AG20443 (cell line): ENCODE measurements at regions not wholly inside any gene's neighbourhood (a gene's known extent, or its start where the extent isn't known, plus 50 kb on each side); places are given as distances from the start of the nearest gene placed in this dataset.
"Not testable (repeated sequence)": the region's sequence is repeated elsewhere in the genome, so short reads cannot be mapped to it uniquely, and the experiment has no call there.

Experiments
- DNase-seq: peaks from one replicate; pipeline ENCODE4 v3.0.0; 2012; ENCODE audit warnings: low spot score, mixed read lengths

DNA sequence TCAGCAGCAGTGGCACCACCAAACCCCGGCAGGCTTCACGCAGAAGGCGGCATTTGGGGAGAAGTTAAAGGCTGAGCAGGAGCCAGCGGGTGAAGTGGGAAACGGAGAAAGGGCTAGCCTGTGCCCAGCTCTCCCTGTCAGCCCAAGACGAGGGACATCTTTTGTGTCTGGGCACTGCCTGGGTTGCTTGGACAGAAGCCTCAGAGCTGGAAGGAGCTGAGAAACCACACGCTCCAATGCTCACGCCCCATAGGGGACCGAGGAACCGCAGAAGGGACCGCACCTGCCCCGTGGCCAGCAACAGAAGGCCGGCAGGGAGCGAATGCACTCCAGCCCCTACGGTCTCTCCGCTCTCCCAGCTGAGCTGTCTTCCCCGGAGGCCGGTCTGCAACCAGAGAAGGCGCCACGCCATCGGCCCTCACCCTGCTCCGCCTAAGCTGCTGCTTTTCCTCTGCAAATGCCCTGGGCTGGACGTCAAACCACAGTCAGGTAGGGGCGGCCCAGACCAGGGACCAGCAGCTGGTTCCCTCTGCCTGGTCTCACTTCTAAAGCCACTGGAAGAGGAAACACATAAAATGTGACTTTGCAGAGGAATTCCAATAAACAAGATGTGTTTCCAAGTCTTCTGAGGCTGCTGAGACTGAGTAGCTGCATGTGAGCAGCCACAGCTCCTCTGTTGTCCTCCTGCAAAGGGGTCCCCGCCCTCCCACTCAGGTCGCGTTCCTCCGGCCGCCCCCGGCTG is 182.4 kb upstream of the ZNF469 start:
- not testable (repeated sequence) for DNase-seq

DNA sequence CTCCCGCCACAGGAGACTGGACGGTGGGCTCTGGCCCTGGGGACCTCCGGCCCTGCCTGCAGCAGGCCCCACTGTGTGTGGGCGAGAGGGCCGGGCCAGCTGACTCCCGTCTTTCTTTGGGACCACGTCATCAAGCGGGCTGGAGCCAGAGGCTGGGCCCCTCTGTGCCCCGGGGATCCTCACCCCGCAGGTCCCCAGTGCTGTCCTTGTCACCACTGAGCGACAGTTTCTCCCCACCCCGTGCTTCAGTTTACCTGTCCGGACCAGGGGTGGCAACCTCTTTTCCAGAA is 181.9 kb upstream of the ZNF469 start:
- DNase-seq, result no peak

DNA sequence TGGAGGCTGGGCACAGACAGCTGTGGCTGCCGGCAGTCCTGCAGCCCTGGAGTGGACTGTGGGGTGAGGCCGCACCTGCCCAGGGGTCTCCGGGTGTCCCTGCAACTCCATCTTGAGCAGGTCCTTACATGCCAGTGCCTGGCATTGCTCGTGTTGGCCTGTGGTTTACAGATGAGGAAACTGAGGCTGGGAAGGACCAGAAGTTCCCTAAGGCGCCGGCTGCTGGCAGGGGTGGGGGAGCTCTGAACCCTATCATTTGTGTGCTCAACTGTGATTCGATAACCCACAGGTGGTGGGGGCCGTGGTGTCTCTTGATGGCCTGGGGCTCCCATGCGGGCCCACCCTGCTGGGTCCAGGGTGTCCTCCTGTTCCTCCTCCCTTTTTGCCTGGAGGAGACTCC is 181.1 kb upstream of the ZNF469 start:
- DNase-seq, result not testable (repeated sequence)

- DNase-seq, result no peak
Measured at GRCh38 chr16:88202207-88202745, 180.5 kb upstream of the ZNF469 start.

GRCh38 chr16:88202856-88203681 is 179.7 kb upstream of the ZNF469 start:
- not testable (repeated sequence) for DNase-seq

DNA sequence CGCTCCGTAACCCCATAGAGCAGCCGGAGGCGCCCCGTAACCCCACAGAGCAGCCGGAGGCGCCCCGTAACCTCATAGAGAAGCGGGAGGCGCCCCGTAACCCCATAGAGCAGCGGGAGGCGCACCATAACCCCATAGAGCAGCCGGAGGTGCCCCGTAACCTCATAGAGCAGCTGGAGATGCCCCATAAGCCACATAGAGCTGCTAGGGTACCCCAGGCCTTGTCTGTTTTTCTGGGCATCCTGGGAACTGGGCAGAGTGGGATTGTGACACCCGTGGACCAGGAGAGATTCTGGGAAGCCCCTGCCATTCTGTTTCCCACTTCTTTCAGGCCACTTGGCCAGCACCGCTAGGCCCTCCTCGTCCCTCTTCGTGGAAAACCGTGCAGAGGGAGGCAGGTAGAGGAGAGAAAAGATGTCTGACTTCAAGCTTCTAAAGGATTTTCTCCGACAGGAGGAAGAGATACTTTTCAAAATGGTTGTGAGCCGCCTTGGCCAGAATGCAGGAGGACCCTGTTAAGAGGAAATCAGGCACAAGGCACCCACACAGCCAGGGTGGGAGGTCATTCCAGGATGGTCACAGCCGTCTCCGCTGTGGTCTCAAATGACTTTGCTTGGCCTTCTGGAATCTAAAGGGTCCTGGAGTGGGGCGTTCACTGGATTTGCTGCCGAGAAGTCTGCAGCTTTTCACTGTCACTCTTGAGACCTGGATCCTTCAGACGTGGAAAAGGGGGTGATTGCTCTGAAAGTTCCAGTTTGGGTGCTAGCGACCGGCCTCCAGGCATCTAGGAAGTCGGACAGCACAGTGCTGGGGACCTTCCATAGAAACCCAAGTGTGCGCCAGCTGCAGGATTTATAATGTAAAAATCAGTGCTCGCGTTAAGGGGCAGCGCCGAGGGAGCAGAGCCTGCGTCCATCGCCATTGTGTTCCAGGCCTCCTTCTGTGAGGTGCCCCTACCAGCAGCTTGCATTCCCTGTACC is 178.3 kb upstream of the ZNF469 start:
- DNase-seq, result not testable (repeated sequence)

DNA sequence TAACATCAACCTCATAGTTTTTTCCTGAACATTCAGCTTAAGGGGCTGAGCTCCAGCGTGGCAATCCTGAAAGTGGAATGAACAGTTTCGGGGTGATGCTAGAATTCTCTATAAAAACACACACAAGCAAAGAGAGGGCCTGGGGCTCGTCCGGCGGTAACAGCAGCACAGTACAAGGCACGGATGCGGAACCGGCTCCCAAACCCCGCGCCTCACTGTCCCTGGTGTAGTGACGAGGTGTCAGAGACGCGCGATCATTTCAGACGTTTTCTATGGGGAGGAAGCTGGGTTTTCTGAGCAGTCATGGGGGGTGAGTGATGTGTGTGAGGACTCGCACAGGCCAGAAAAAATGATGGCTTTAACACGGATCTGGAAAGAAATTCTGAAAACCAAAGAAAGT is 177.3 kb upstream of the ZNF469 start:
- DNase-seq, result not testable (repeated sequence)

DNA sequence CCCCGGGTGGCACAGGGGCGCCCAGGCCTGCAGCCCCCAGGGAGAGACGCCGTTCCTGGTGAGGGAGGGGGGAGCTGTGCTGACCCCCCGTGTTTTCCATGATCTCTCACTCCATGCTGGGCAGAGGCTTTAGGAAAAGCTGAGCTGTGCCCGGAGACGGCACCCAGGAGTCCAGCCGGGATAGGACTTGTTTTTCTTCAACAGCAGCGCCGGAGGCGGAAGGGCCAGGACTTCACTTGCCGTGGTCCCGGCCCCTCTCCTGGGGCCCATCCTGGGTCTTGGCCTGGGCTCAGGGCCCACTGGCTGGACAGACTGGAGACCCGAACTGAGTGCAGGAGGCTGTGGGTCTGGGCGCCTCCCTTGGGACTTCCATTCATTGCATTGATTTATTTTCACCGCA is 176.8 kb upstream of the ZNF469 start:
- DNase-seq, result not testable (repeated sequence)

DNA sequence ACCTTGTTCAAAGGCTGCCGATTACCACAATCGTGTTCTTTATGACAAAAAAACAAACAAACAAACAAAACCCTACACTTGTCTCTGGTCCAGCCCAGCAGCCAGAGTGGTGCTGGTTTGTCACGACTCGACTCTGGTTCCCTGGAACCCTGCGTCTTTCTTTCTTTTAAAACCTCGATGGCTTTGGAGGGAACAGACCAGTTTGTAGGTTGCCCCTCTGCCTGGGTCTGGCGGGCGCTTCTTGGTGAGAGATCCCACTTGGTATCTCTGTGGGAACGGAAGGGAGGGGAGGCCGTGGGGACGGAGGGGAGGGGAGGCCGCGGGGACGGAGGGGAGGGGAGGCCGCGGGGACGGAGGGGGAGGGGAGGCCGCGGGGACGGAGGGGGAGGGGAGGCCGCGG is 176.2 kb upstream of the ZNF469 start:
- not testable (repeated sequence) for DNase-seq

DNA sequence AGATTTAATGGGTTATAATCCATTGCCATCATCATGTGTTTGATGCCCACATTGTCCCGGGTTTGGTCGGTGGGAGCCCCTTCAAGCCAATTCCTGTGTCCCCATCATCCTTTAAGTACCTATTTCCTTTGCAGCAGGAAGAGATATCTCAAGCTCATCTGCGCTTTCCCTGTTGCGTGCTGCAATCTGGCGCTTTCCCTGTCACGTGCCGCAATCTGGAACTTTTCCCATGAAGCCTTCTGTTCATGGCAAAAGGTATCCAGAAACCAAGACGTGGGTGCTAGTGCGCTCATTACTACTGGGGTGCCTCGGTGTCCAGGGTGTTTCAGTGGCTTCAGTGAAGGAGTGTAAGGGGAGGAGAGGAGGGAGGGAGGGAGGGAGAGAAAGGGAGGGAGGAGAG is 174.6 kb upstream of the ZNF469 start:
- no peak for DNase-seq

DNA sequence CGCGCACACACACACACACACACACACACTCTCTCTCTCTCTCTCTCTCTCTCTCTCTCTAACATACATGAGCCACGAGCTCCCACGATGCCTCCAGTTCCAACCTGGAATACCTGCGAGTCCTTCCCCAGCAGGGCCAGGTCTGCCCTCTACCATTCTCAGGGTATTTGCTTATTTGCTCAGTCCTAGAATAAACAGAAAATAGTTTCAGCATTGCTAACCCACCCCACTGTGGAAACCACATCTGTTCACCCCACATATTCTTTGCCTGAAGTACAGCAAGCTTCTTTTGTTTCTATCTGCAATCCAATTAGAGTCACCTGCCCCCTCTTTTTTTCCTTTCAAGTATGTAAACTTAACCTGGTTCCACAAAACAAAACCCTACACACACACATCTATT is 174.0 kb upstream of the ZNF469 start:
- not testable (repeated sequence) for DNase-seq

GRCh38 chr16:88209579-88209978 is 173.2 kb upstream of the ZNF469 start:
- not testable (repeated sequence) for DNase-seq

- not testable (repeated sequence) for DNase-seq
Measured at GRCh38 chr16:88213937-88214336, 168.8 kb upstream of the ZNF469 start.

- not testable (repeated sequence) for DNase-seq
Measured at GRCh38 chr16:88221001-88221761, 161.6 kb upstream of the ZNF469 start.

- DNase-seq, result not testable (repeated sequence)
Measured at GRCh38 chr16:88223696-88224095, 159.1 kb upstream of the ZNF469 start.

DNA sequence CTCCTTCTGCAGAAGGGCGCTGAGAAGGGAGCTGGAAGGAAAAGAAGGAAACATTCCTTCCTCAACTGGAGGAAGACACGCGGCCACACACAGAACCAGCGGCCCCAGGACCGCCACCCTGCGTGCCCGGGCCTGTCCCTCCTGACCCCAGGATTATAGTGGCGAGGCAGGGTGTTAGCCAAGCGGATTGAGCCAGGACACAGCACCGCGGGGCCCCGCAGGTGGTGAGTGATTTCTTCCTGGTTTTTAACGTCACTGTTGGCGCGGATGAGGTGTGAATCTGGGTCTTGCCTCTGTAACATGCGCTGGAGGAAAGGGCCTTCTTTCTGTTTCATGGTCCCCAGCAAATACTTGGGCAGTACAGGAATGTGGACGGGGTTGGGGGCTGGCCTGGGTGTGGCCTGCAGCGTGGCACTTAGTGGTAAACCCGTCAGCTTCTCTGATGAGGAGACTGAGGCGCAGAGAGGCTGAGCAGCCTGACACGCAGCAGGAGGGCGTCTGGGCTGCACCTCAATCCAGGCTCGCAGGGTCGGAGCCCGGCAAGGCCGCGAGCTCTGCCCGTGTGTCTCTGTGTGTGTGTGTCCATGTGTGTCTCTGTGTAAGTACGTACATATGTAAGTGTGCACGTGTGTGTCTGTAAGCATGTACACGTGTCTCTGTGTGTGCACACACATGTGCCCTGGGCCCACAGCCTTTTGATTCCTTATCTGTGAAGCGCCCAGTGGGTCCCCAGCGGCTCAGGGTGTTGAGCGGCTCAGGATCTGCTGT is 158.4 kb upstream of the ZNF469 start:
- DNase-seq, result not testable (repeated sequence)

- DNase-seq, result not testable (repeated sequence)
Measured at GRCh38 chr16:88225640-88226230, 157.0 kb upstream of the ZNF469 start.

DNA sequence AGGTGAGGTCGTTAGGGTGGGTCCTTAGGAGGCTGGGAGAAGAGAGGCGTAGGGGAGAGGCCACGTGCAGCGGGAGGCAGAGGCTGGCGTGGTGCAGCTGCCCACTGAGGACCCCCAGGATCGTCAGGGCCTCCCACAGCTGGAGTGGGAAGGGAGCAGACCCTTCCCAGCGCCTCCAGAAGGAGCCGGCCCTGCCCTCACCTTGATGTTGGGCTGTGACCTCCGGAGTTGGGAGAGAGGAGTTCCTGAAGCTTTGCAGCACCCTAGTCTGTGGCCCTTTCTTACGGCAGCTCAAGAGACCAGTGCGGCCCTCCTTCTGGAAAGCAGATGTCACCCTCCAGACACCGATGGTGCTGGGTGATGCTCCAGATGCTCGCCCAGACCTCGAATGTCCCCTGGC is 156.5 kb upstream of the ZNF469 start:
- not testable (repeated sequence) for DNase-seq

DNA sequence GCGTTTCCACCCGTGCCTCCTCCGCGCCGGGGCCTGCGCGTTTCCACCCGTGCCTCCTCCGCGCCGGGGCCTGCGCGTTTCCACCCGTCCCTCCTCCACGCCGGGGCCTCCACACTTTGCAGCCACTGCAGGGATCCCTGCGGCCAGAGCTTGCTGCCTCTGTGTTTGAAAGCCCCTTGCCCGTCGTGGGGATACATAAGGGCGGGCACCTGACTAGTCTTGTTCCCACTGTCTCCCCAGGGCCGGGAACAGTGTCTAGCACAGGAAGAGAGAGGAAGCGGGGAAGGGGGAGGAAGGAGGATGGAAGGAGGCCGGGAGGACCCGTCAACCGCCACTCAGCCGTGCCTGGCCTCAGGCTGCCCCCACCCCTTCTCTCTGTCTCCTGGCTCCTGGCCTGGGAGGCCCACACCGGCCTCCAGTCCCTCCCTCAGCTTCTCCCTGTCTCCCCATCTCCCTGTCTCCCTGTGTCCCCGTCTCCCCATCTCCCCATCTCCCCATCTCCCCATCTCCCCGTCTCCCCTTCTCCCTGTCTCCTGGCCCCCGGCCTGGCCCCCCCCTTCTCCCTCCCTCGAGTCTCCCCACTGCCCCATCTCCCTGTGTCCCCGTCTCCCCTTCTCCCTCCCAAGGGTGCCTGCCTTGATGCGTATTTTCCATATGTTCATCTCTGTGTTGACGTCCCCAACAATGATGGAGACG is 155.6 kb upstream of the ZNF469 start:
- not testable (repeated sequence) for DNase-seq
